Kidney (tissue), 13 donors: ENCODE measurements at regions not wholly inside any gene's neighbourhood (a gene's known extent, or its start where the extent isn't known, plus 50 kb on each side); places are given as distances from the start of the nearest gene placed in this dataset.

Experiments used
- DNase-seq, 5 donors: peaks; one replicate each; pipeline ENCODE4 v3.0.0-alpha.2; 2013 to 2020
- FAIRE-seq: peaks from 2 replicates; lab custom pipeline; 2012; peaks lifted over from hg19 to GRCh38; lab: Jason Lieb, UNC
- H3K27ac ChIP-seq, 2 donors: one replicate each; pipeline ENCODE4 v1.7.0; 2013; ENCODE audit warnings: low read depth in 2 of 2, low read length in 2 of 2, inconsistent platforms in 1 of 2
- H3K27me3 ChIP-seq: one replicate; pipeline ENCODE4 v1.7.1; 2013; ENCODE audit warnings: low read length, inconsistent platforms; ENCODE audit not compliant: control insufficient read depth, insufficient read depth
- H3K36me3 ChIP-seq, 3 donors: one replicate each; pipeline versions ENCODE4 v1.7.0 to v1.7.1; 2013; ENCODE audit warnings: low read length in 3 of 3, control low read depth in 1 of 3, inconsistent platforms in 1 of 3; ENCODE audit not compliant: insufficient read depth in 3 of 3, control insufficient read depth in 2 of 3
- H3K4me1 ChIP-seq, 3 donors: one replicate each; pipeline versions ENCODE4 v1.7.0 to v1.7.1; 2013; ENCODE audit warnings: low read length in 3 of 3, inconsistent platforms in 1 of 3, low read depth in 1 of 3; ENCODE audit not compliant: control insufficient read depth in 2 of 3, insufficient read depth in 2 of 3
- H3K4me3 ChIP-seq, 3 donors: one replicate each; pipeline versions ENCODE4 v1.7.0 to v1.8.1; 2013; ENCODE audit warnings: low read length in 3 of 3, control low read depth in 1 of 3, inconsistent platforms in 1 of 3
- H3K9ac ChIP-seq, 3 donors: one replicate each; pipeline versions ENCODE4 v1.7.0 to v1.7.1; 2013; ENCODE audit warnings: low read length in 3 of 3, control low read depth in 1 of 3, inconsistent platforms in 1 of 3
- H3K9me3 ChIP-seq, 3 donors: one replicate each; pipeline versions ENCODE4 v1.7.0 to v1.7.1; 2013; ENCODE audit warnings: low read length in 3 of 3, control low read depth in 1 of 3, inconsistent platforms in 1 of 3; ENCODE audit not compliant: control insufficient read depth in 2 of 3, insufficient read depth in 1 of 3
- CTCF ChIP-seq: IDR thresholded peaks from 3 replicates; pipeline ENCODE4 v1.5.1; 2012; ENCODE audit warnings: mild to moderate bottlenecking, moderate library complexity, borderline replicate concordance; ENCODE audit not compliant: insufficient read depth; ENCODE audit errors: extremely low read depth
- intact Hi-C: fragments of 100-400 bp; cut with DNase I; formaldehyde crosslinking; loops from one replicate; pipeline ENCODE4 v1.11.1; 2022
- donor health status: control.
- donor health status: control.
- donor health status: control.
- donor health status: control.
- donor health status: control.
- donor health status: DM: yes; HTN: yes; CAD: no.
- donor health status: Normal renal cell carcinoma (clear cell type).

DNA sequence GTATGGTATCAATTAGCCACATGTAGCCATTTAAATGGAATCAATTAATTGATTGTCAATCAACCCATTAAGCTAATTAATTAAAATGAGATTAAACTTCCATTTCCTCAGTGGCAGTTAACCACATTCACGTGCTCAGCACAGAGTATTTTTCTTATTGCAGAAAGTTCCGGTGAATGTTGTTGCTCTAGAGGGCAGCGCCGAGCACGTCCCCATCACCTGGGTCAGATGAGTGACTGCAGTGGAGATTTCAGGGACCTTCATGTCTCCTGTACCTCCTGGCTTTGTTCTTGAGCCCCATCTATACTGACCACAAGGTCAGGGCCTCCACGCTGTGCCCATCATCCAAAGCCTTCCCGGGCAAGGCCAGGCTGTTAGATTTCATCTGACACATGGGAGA, 168.8 kb upstream of the MKI67 start:
- no peak overlapping the region for H3K4me3 ChIP-seq
- no peak overlapping the region for H3K9ac ChIP-seq
- no peaks in the 10 kb centered on the region for H3K36me3 ChIP-seq
- no peak overlapping the region for H3K27ac ChIP-seq
- H3K9me3 ChIP-seq, result peaks cover 0 to 15% (median 0%) of the 10 kb centered on the region in 3 donors
- no peak for DNase-seq
- no peaks in the 10 kb centered on the region for H3K4me1 ChIP-seq
- no peak for TF ChIP-seq CTCF
- intact Hi-C loops, result no loop called here
- FAIRE-seq, result no peak
- no peaks in the 10 kb centered on the region for H3K27me3 ChIP-seq

- DNase-seq (no peak), FAIRE-seq (no peak)
- no peaks in the 10 kb centered on the region for H3K36me3 ChIP-seq
- no peak overlapping the region for H3K4me3 ChIP-seq
- intact Hi-C loops, result no loop called here
- no peak for TF ChIP-seq CTCF
- H3K27ac ChIP-seq, result no peak overlapping the region
- H3K9ac ChIP-seq, result no peak overlapping the region
- H3K9me3 ChIP-seq, result peaks cover 0 to 3% (median 0%) of the 10 kb centered on the region in 3 donors
- no peaks in the 10 kb centered on the region for H3K4me1 ChIP-seq
- no peaks in the 10 kb centered on the region for H3K27me3 ChIP-seq
Measured at GRCh38 chr10:128296253-128297007, 170.2 kb upstream of the MKI67 start.

DNA sequence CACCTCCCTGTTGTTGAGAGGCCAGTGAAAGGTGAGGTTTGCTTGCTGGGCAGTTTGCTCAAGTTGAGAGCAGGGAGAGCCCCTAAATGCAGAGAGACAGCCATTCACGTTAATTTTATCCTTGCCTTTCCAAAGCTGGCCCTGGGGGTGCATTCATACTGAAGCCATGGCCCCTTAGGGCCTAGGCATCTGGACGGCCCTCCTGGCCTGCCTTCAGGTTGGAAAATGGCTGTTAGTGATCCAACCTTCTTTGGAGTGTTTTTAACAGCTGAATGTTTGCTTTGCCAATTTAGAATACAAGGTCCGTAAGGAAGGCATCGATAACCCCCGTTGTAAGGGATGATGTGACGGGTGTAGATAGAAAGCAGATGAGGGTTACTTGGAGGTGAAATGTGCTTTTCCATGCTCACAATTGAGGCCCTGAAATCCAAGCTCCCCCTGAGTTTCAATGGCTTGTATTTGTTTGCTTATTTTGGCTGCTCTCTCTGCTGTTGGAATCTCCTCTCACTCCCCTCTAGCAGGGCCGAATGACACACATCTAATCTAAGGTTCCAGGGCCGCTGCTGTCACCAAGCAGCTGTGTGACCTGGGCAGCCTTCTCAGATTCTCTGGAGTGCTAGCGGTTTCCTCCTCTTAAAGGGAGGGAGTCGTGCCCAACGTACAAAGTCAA, 171.6 kb upstream of the MKI67 start:
- Histone ChIP-seq H3K9me3 (peaks cover 0 to 8% (median 0%) of the 10 kb centered on the region in 3 donors), H3K27ac (no peak overlapping the region), H3K27me3 (no peaks in the 10 kb centered on the region), H3K36me3 (no peaks in the 10 kb centered on the region), H3K4me3 (no peak overlapping the region), H3K9ac (no peak overlapping the region), H3K4me1 (no peaks in the 10 kb centered on the region)
- peak in 3 of 5 donors; percentile 56 to 83 (median 71) for DNase-seq
- TF ChIP-seq CTCF, result no peak
- intact Hi-C loops, result no loop called here
- no peak for FAIRE-seq
